NCI-H2107 treated with DMSO at 0.1 percent for 48 hours (cell line): ENCODE measurements at regions not wholly inside any gene's neighbourhood (a gene's known extent, or its start where the extent isn't known, plus 50 kb on each side); places are given as distances from the start of the nearest gene placed in this dataset.

Experiments used
- DNase-seq: peaks from one replicate; lab custom pipeline; 2025; ENCODE audit not compliant: unreplicated experiment; lab: John Stamatoyannopoulos, UW

GRCh38 chr6:30396833-30397479 lies 52.0 kb downstream of the RPP21 start:
- peak; percentile 34 for DNase-seq

DNA sequence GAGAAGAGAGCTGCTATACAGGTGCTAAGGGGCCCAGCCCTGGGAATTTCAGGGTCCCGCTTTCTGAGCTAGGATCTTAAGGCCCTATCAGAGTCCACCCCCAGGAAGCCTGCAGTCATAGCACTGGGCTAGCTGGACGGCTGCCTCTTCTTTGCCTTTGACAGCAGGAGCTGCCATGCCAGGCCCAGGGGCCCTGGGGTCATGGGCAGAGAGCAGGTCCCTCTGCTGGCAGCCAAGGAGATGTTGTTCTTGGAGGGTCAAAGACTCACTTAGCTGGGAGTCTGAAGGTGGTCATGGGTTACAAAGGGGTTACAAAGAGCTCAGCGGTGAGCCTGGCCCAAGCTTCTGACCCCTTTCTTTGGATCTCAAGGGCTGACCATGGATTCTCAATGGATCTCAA lies 52.7 kb downstream of the RPP21 start:
- DNase-seq = no peak

DNA sequence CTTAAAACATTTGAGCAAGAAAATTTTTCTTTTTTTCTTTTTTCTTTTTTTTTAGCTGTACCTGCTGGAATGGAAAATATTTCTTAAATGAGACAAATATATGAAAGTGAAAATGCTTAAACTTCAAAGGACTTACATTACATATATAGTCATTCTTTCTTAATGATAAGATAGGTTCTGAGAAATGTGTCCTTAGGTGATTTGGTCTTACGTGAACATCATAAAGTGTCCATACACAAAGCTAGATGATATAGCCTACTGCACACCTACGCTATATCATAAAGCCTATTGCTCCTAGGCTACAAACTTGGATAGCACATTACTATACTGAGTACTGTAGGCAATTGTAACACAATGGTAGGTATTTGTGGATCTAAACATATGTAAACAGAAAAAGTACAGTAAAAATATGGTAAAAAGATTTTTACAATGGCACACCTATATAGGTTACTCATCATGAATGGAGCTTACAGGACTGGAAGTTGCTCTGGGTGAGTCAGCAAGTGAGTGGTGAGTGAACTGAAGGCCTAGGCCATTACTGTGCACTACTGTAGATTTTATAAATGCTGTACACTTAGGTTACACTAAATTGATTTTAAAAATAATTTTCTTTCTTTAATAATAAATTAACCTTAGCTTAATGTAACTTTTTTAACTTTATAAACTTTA lies 54.6 kb downstream of the RPP21 start:
- no peak for DNase-seq

- DNase-seq = no peak
These were observed 61.0 kb downstream of the RPP21 start for GRCh38 chr6:30405934-30406333.

DNA sequence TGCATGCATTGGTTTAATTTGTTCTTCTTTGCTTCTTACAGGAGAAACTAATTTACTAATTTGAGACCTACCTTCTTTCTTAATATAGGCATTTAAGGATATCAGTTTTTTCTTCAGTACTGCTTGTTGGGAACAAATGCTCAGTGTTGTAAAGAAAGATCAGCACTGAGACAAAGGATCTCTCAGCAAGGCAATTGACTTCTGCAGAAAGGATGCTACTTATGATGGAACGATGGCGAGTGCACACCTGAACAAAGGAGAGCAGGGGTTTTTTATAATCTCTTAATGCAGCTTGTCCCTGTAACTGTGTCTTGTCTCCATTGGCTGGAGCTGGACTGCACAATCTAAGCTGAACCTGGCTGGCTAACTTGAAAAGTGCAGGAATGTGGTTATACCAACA lies 64.2 kb downstream of the RPP21 start:
- DNase-seq = no peak

- peak; percentile 15 for DNase-seq
These were observed 66.7 kb downstream of the RPP21 start for GRCh38 chr6:30411515-30412207.

GRCh38 chr6:30418448-30418847 lies 70.9 kb upstream of the HLA-E start:
- no peak for DNase-seq

DNA sequence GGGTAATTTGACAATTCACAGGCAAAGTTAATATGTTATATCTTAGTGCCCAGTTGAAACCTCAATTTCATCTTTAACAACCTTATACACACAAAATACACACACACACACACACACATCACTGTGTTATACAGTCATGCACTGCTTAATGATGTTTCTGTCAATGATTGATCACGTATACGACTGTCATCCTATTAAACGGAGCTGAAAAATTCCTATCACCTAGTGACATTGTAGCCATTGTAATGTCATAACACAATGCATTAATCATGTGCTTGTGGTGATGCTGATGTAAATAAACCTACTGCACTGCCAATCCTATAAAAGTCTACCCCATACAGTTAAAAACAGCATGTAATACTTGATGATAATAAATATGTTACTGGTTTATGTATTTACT lies 64.8 kb upstream of the HLA-E start:
- DNase-seq = no peak
